Left ventricle myocardium superior (tissue), 1 donor: ENCODE measurements at regions not wholly inside any gene's neighbourhood (a gene's known extent, or its start where the extent isn't known, plus 50 kb on each side); places are given as distances from the start of the nearest gene placed in this dataset.
"Not testable (repeated sequence)": the region's sequence is repeated elsewhere in the genome, so short reads cannot be mapped to it uniquely, and the experiment has no call there.

ENCODE experiments used
- ATAC-seq: fragments of 200-7000 bp; cut with Tn5 transposase; one replicate; pipeline ENCODE4 v1.9.1; 2020; ENCODE audit warnings: mild to moderate bottlenecking, moderate library complexity
- DNase-seq: peaks from one replicate; pipeline ENCODE4 v3.0.0-alpha.2; 2020
- intact Hi-C: fragments of 100-400 bp; cut with micrococcal nuclease; formaldehyde crosslinking; loops from one replicate; pipeline ENCODE4 v1.11.0; 2022
- donor health status: DM: no; HTN: yes; CAD: no; lungs with severe emphysema.

GRCh38 chr6:55047451-55048044 is 126.8 kb upstream of the HCRTR2 start:
- DNase-seq (no peak), ATAC-seq (peak; percentile 28)
- intact Hi-C loops, result no loop called here

GRCh38 chr6:55049866-55050265 is 124.4 kb upstream of the HCRTR2 start:
- intact Hi-C loops, result no loop called here
- ATAC-seq (no peak), DNase-seq (no peak)

- intact Hi-C loops, result no loop called here
- ATAC-seq (no peak), DNase-seq (no peak)
Measured at GRCh38 chr6:55052846-55053245, 121.5 kb upstream of the HCRTR2 start.

GRCh38 chr6:55058682-55059081 is 115.6 kb upstream of the HCRTR2 start:
- intact Hi-C loops, result no loop called here
- DNase-seq (no peak), ATAC-seq (no peak)

GRCh38 chr6:55064711-55065420 is 109.4 kb upstream of the HCRTR2 start:
- intact Hi-C loops, result loop anchor here (5.0 to 10.0 kb wide), 2 partner anchors 350 to 1083 kb away; no protein-coding TSS in a partner anchor
- DNase-seq (no peak), ATAC-seq (no peak)

- intact Hi-C loops, result loop anchor here (5.0 to 10.0 kb wide), 2 partner anchors 354 to 1087 kb away; no protein-coding TSS in a partner anchor
- DNase-seq (no peak), ATAC-seq (peak; percentile 27)
Measured at GRCh38 chr6:55069132-55069781, 105.1 kb upstream of the HCRTR2 start.

GRCh38 chr6:55082021-55082420 is 92.3 kb upstream of the HCRTR2 start:
- ATAC-seq (no peak), DNase-seq (no peak)
- intact Hi-C loops, result no loop called here

GRCh38 chr6:55088011-55088410 is 86.3 kb upstream of the HCRTR2 start:
- intact Hi-C loops, ATAC-seq, DNase-seq: not testable (repeated sequence)

- ATAC-seq, result no peak
- intact Hi-C loops, result no loop called here
- no peak for DNase-seq
Measured at GRCh38 chr6:55088902-55089301, 85.4 kb upstream of the HCRTR2 start.

- ATAC-seq (no peak), DNase-seq (no peak)
- intact Hi-C loops, result no loop called here
Measured at GRCh38 chr6:55089325-55089724, 85.0 kb upstream of the HCRTR2 start.

GRCh38 chr6:55100686-55101085 is 73.6 kb upstream of the HCRTR2 start:
- intact Hi-C loops, result no loop called here
- no peak for ATAC-seq
- DNase-seq, result no peak

- ATAC-seq (no peak), DNase-seq (no peak)
- intact Hi-C loops, result no loop called here
Measured at GRCh38 chr6:55101157-55101556, 73.2 kb upstream of the HCRTR2 start.

GRCh38 chr6:55108134-55109130 is 65.9 kb upstream of the HCRTR2 start:
- DNase-seq (no peak), ATAC-seq (no peak)
- intact Hi-C loops, result no loop called here

- intact Hi-C loops, result no loop called here
- DNase-seq, result no peak
- no peak for ATAC-seq
Measured at GRCh38 chr6:55117267-55117666, 57.0 kb upstream of the HCRTR2 start.

- DNase-seq, intact Hi-C loops, ATAC-seq: not testable (repeated sequence)
Measured at GRCh38 chr6:55124241-55124640, 50.1 kb upstream of the HCRTR2 start.
